Caco-2 (cell line): ENCODE measurements at regions not wholly inside any gene's neighbourhood (a gene's known extent, or its start where the extent isn't known, plus 50 kb on each side); places are given as distances from the start of the nearest gene placed in this dataset.

Experiments used
- BruUV-seq: library from RNA; stranded (reverse); fragments of 400-500 nt; replicated peaks from 2 replicates; lab custom pipeline; 2021; lab: Mats Ljungman, UMichigan
- CTCF ChIA-PET: fragments of 300-600 bp; sonication (Branson Sonifier 250); formaldehyde crosslinking; loops from one replicate; lab custom pipeline; 2022; ENCODE audit warnings: antibody characterized with exemption; lab: Charles Lee
- POLR2A ChIA-PET: fragments of 300-600 bp; sonication (Branson Sonifier 250); formaldehyde crosslinking; loops from one replicate; lab custom pipeline; 2022; ENCODE audit warnings: antibody characterized with exemption; lab: Charles Lee
- DNase-seq, 2 experiments: peaks; one replicate each; pipeline versions ENCODE4 v3.0.0 to v3.0.0-alpha.2; 2020 to 2022
- H3K27me3 ChIP-seq: replicated peaks from 2 replicates; pipeline ENCODE4 v1.6.0; 2011; ENCODE audit warnings: low read length; ENCODE audit not compliant: control insufficient read depth, insufficient read depth
- H3K36me3 ChIP-seq: 2 replicates; pipeline ENCODE4 v1.5.1; 2011; ENCODE audit warnings: low read length; ENCODE audit not compliant: control insufficient read depth, insufficient read depth
- H3K4me1 ChIP-seq: fragments of 250-450 bp; sonication (Bioruptor Pico); 2 replicates; pipeline ENCODE4 v1.5.1; 2020; ENCODE audit warnings: mild to moderate bottlenecking
- H3K4me3 ChIP-seq: 2 replicates; pipeline ENCODE4 v1.5.1; 2011; ENCODE audit warnings: low read depth, mild to moderate bottlenecking, control low read depth, low read length
- H3K9me3 ChIP-seq: fragments of 250-450 bp; sonication (Bioruptor Pico); 2 replicates; pipeline ENCODE4 v1.5.1; 2020; ENCODE audit warnings: mild to moderate bottlenecking, moderate library complexity
- H3K27ac Mint-ChIP-seq: one replicate; pipeline ENCODE4 v1.8.0; 2022; ENCODE audit warnings: mixed read lengths; ENCODE audit not compliant: unreplicated experiment
- H3K27me3 Mint-ChIP-seq: one replicate; pipeline ENCODE4 v1.8.0; 2022; ENCODE audit warnings: mixed read lengths; ENCODE audit not compliant: insufficient read depth, unreplicated experiment
- H3K36me3 Mint-ChIP-seq: one replicate; pipeline ENCODE4 v1.8.0; 2022; ENCODE audit warnings: mild to moderate bottlenecking, mixed read lengths; ENCODE audit not compliant: insufficient read depth, unreplicated experiment
- H3K4me1 Mint-ChIP-seq: one replicate; pipeline ENCODE4 v1.8.0; 2022; ENCODE audit warnings: low read depth, mixed read lengths; ENCODE audit not compliant: unreplicated experiment
- H3K4me3 Mint-ChIP-seq: one replicate; pipeline ENCODE4 v1.8.0; 2022; ENCODE audit warnings: mild to moderate bottlenecking, moderate library complexity, mixed read lengths; ENCODE audit not compliant: unreplicated experiment
- H3K9me3 Mint-ChIP-seq: one replicate; pipeline ENCODE4 v1.8.0; 2022; ENCODE audit warnings: mixed read lengths; ENCODE audit not compliant: unreplicated experiment
- CTCF ChIP-seq, 2 experiments: fragments of 200-600 bp in 1 of 2; IDR thresholded peaks; 1 replicate in 1 of 2; 2 replicates in 1 of 2; pipeline versions ENCODE4 v1.5.1 to v1.8.0; 2011 to 2022; ENCODE audit warnings: antibody characterized with exemption in 1 of 2, control low read depth in 1 of 2, inconsistent platforms in 1 of 2, low read depth in 1 of 2, low read length in 1 of 2, mild to moderate bottlenecking in 1 of 2, moderate library complexity in 1 of 2; ENCODE audit not compliant: insufficient read depth in 1 of 2, severe bottlenecking in 1 of 2, unreplicated experiment in 1 of 2
- intact Hi-C: fragments of 100-400 bp; cut with micrococcal nuclease; formaldehyde crosslinking; loops from one replicate; pipeline ENCODE4 v1.10.0; 2022; ENCODE audit not compliant: unreplicated experiment

DNA sequence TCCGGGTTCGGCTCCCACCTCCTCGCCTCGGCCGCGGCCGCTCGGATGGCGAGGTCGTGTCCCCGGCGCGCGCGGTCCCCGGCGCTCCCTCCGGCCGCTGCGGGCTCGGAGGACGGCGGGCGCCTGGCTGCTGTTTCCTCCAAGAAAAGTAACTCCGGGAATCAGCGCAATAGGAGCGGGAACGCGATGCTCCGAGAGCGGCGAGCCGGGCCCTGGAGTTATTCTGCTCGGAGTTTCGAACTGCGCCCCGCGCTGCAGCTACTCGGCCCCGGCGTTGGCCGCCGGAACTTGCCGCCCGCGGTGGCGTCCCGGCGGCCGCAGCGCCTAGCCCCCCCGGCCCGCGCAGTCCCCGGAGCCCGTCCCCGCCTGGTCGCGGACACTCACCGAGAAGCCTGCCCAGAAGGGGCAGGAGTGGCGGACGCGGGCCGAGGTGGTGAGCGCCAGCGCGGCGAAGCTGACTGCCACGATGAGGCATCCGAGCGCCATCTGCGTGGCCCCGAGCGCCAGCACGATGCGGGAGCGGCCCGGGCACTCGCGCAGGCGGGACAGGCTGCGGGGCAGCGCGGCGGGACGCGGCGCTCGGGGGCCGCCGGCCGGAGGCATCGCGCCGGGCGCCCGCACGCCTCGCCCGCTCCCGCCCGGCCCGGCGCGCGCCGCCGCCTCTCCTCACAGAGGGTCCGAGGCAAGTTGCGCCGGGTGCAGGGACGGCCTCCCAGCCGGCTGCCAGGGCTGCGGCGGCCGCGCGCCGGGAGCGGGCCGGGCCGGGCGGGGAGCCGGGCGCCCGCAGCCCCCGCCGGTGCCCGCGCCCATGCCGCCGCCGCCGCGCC lies 251.9 kb downstream of the TJP1 start:
- H3K4me3 ChIP-seq = peak overlapping the region; percentile 37
- ChIA-PET POLR2A (no interaction called here), CTCF (no interaction called here)
- H3K9me3 ChIP-seq = no peaks in the 10 kb centered on the region; the same call in 1 of the 2 replicates
- no peak for TF ChIP-seq CTCF (IDR thresholded peaks at IDR 0.05; ENCODE audit: insufficient read depth in 1 of 2, low read depth in 1 of 2, low read length in 1 of 2, severe bottlenecking in 1 of 2, unreplicated experiment in 1 of 2)
- Mint-ChIP-seq H3K27me3 (peaks cover 48% of the 10 kb centered on the region), H3K9me3 (no peaks in the 10 kb centered on the region), H3K4me3 (no peak overlapping the region), H3K27ac (no peak overlapping the region), H3K4me1 (peaks cover 7% of the 10 kb centered on the region), H3K36me3 (no peaks in the 10 kb centered on the region)
- no TSS peak for BruUV-seq
- DNase-seq = peak in 1 of 2 experiments; percentile 38
- no peaks in the 10 kb centered on the region; the same call in 1 of the 2 replicates for H3K27me3 ChIP-seq
- no peaks in the 10 kb centered on the region for H3K36me3 ChIP-seq
- H3K4me1 ChIP-seq = peaks cover 17% of the 10 kb centered on the region
- intact Hi-C loops = loop anchor here (5.0 kb wide), 1 partner anchor 67 kb away; no protein-coding TSS in a partner anchor

GRCh38 chr15:29569533-29570092 lies 252.7 kb downstream of the TJP1 start:
- TF ChIP-seq CTCF (IDR thresholded peaks at IDR 0.05; ENCODE audit: insufficient read depth in 1 of 2, low read depth in 1 of 2, low read length in 1 of 2, severe bottlenecking in 1 of 2, unreplicated experiment in 1 of 2) = no peak
- H3K4me1 ChIP-seq = peaks cover 17% of the 10 kb centered on the region
- POLR2A ChIA-PET = no interaction called here
- Mint-ChIP-seq H3K27me3 (peaks cover 44% of the 10 kb centered on the region), H3K36me3 (no peaks in the 10 kb centered on the region), H3K4me1 (peaks cover 7% of the 10 kb centered on the region), H3K27ac (no peak overlapping the region), H3K4me3 (peak overlapping the region; percentile 53), H3K9me3 (no peaks in the 10 kb centered on the region)
- H3K36me3 ChIP-seq = no peaks in the 10 kb centered on the region
- H3K27me3 ChIP-seq = no peaks in the 10 kb centered on the region; the same call in 1 of the 2 replicates
- intact Hi-C loops = loop anchor here (5.0 kb wide), 1 partner anchor 68 kb away; no protein-coding TSS in a partner anchor
- no peak overlapping the region for H3K4me3 ChIP-seq
- CTCF ChIA-PET = interaction anchor here (0.8 to 1.2 kb wide), 2 partner anchors 119 to 445 kb away, joined by 3 to 8 read pairs; no protein-coding TSS in a partner anchor
- H3K9me3 ChIP-seq = no peaks in the 10 kb centered on the region
- BruUV-seq = no TSS peak
- no peak for DNase-seq

GRCh38 chr15:29568840-29569532 lies 253.3 kb downstream of the TJP1 start:
- H3K4me1 ChIP-seq = peaks cover 17% of the 10 kb centered on the region
- no peaks in the 10 kb centered on the region; the same call in 1 of the 2 replicates for H3K27me3 ChIP-seq
- CTCF ChIA-PET = interaction anchor here (0.6 to 1.2 kb wide), 4 partner anchors 95 to 1746 kb away, joined by 3 to 8 read pairs (median 4); no protein-coding TSS in a partner anchor
- BruUV-seq = no TSS peak
- Mint-ChIP-seq H3K4me3 (peak overlapping the region; percentile 53), H3K9me3 (no peaks in the 10 kb centered on the region), H3K4me1 (peaks cover 7% of the 10 kb centered on the region), H3K36me3 (no peaks in the 10 kb centered on the region), H3K27ac (no peak overlapping the region), H3K27me3 (peaks cover 42% of the 10 kb centered on the region)
- POLR2A ChIA-PET = interaction anchor here (0.5 kb wide), 1 partner anchor 1295 kb away, joined by 3 read pairs; no protein-coding TSS in a partner anchor
- no peaks in the 10 kb centered on the region for H3K9me3 ChIP-seq
- no peak overlapping the region for H3K4me3 ChIP-seq
- peak in 1 of 2 experiments; percentile 45 for TF ChIP-seq CTCF (IDR thresholded peaks at IDR 0.05; ENCODE audit: insufficient read depth in 1 of 2, low read depth in 1 of 2, low read length in 1 of 2, severe bottlenecking in 1 of 2, unreplicated experiment in 1 of 2)
- DNase-seq = peak in 1 of 2 experiments; percentile 51
- H3K36me3 ChIP-seq = no peaks in the 10 kb centered on the region
- intact Hi-C loops = no loop called here
